Astrocyte of the spinal cord (primary cell): ENCODE measurements at regions not wholly inside any gene's neighbourhood (a gene's known extent, or its start where the extent isn't known, plus 50 kb on each side); places are given as distances from the start of the nearest gene placed in this dataset.
"Not testable (repeated sequence)": the region's sequence is repeated elsewhere in the genome, so short reads cannot be mapped to it uniquely, and the experiment has no call there.

Experiments
- DNase-seq: peaks from one replicate; pipeline ENCODE4 v3.0.0; 2011; ENCODE audit warnings: low read depth, low spot score
- H3K4me3 ChIP-seq: 2 replicates; pipeline ENCODE4 v1.5.1; 2011; ENCODE audit warnings: low read depth, mild to moderate bottlenecking, low read length, moderate library complexity
- in situ Hi-C: cut with HindIII; loops from 2 replicates; pipeline ENCODE4 v1.10.0; 2017; ENCODE audit warnings: low sequenced_read_pairs
- TF ChIP-seq, protein P1 (sequence below): IDR thresholded peaks from 2 replicates; pipeline ENCODE4 v1.5.1; 2012; ENCODE audit warnings: low read depth, mild to moderate bottlenecking, low read length, inconsistent platforms

DNA sequence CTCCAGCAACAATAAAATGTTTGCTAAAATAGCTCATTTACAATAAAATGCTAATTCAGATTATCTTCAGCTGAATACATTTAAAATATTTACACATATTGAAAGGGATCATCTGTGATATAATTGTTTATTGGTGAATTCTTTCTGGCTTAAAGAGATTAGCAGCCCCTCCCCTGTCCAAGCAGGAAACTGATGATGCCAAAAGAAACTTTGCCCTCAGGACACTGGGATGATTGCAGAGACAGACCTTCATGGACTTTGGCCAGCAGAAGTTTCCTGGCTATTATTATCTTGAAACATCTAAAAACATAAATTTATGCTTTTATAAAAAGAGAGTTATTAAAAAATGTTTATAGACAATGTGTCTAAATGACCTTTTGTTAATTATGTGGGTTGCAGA is 764.9 kb upstream of the MBL2 start:
- TF ChIP-seq, protein P1, sequence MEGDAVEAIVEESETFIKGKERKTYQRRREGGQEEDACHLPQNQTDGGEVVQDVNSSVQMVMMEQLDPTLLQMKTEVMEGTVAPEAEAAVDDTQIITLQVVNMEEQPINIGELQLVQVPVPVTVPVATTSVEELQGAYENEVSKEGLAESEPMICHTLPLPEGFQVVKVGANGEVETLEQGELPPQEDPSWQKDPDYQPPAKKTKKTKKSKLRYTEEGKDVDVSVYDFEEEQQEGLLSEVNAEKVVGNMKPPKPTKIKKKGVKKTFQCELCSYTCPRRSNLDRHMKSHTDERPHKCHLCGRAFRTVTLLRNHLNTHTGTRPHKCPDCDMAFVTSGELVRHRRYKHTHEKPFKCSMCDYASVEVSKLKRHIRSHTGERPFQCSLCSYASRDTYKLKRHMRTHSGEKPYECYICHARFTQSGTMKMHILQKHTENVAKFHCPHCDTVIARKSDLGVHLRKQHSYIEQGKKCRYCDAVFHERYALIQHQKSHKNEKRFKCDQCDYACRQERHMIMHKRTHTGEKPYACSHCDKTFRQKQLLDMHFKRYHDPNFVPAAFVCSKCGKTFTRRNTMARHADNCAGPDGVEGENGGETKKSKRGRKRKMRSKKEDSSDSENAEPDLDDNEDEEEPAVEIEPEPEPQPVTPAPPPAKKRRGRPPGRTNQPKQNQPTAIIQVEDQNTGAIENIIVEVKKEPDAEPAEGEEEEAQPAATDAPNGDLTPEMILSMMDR: no peak
- in situ Hi-C loops: no loop called here
- no peak overlapping the region for H3K4me3 ChIP-seq
- DNase-seq: no peak

DNA sequence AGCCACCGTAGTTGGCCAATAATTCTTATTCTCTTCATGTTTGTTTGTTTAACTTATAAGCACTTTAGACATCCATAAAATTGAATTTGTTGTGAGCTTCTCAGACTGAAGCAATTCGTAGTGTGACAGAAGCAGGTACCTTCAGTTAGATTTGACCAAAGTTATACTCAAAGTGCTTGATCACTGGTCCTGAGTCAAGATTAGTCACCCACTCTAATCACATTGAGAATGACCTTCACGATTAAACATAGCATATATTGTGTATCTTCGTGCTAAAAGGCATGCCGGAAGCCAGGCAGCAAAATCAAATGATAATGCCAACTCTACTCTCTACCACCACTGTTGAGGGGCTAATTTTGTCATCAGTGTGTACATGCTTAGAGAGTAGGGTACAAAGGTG is 763.7 kb upstream of the MBL2 start:
- TF ChIP-seq, protein P1: no peak
- DNase-seq: no peak
- H3K4me3 ChIP-seq: no peak overlapping the region
- in situ Hi-C loops: no loop called here

DNA sequence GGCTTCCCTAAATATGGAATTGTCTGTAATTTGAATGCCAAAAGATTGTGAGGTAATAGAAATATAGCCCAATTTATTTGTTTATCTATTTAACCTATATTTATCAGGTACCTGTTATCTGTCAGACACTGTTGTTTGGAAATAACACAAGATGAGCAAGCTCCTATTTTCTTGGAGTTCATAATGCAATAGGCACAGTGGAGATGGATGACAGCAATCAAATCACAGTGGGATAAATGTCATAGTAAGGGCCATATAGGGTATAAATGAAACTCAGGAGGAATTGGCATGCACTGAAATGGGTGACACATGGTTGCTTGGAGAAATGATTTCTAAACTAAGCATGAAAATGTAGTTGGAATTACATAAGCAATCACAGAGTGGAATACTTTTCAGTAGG is 761.8 kb upstream of the MBL2 start:
- in situ Hi-C loops: no loop called here
- no peak overlapping the region for H3K4me3 ChIP-seq
- no peak for DNase-seq
- TF ChIP-seq, protein P1: no peak

DNA sequence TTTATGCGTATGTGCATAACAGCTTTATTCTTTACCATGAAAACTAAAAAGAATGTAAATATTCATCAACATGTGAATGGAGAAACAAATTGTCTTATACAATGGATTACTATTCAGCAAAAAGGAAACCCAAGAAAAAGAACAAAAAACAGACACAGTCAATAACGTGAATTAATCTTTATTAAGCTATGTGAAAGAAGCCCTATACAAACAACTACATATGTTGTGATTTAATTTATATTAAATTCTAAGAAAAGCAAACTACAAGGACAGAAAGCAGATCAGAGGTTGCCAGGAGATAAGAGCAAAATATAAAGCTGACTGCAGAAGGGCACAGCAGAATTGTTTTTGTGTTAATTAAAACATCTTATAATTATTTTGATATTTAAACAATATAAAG is 756.4 kb upstream of the MBL2 start:
- TF ChIP-seq, protein P1: no peak
- H3K4me3 ChIP-seq: no peak overlapping the region
- DNase-seq: no peak
- in situ Hi-C loops: no loop called here

DNA sequence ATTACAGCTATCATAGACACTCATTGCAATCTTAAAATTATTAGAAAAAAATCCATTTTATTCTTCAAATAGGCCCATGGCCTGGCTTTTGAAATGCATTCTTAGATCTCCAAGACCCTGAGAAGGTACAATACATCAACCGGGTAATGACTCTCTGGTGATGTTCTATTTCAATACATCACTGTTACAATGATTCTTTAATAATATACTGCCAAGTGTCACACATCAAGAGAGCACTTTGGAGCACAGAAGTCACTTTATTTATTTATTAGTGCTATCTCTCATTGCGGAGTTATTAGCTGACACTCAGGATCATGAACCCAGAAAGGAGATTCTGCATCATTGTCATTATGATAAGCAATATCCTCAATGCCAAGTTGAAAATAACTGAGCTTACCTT is 748.5 kb upstream of the MBL2 start:
- H3K4me3 ChIP-seq: no peak overlapping the region
- TF ChIP-seq, protein P1: no peak
- in situ Hi-C loops: no loop called here
- no peak for DNase-seq

DNA sequence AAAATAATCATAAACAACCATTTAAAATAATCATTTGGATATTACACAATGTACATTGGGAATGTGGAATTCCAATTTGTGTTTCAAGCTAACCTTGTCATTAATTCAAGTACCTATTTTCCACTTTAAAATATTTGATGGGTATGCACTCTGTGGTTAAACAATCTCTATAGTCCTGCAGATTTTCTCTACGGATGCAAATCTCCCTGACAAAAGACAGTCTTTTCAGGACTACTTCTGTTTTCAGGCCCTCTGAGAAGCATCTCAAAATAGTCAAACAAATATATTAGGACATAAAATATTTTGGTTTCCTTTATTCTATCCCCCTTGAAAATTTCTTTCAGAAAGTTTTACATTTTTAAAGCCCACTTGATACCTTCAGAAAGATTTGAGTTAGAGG is 735.6 kb upstream of the MBL2 start:
- TF ChIP-seq, protein P1: no peak
- in situ Hi-C loops: no loop called here
- H3K4me3 ChIP-seq: no peak overlapping the region
- DNase-seq: no peak

DNA sequence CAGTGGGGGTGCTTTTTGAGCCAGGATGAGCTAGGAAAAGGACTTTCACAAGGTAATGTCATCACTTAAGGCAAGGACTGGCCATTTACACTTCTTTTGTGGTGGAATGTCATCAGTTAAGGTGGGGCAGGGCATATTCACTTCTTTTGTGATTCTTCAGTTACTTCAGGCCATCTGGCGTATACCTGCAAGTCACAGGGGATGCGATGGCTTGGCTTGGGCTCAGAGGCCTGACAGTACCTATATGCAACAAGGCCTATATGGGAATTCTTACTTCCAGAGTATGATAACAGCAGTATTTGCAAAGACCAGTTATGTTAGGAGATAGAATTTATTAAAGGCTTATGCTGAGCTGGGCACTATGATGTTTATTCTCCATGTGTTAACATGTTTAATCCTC is 731.9 kb upstream of the MBL2 start:
- H3K4me3 ChIP-seq, DNase-seq, in situ Hi-C loops: not testable (repeated sequence)
